PC-3 (cell line): ENCODE measurements at regions not wholly inside any gene's neighbourhood (a gene's known extent, or its start where the extent isn't known, plus 50 kb on each side); places are given as distances from the start of the nearest gene placed in this dataset.

Experiments used
- ATAC-seq: fragments of 200-7000 bp; cut with Tn5 transposase; 2 replicates; pipeline ENCODE4 v1.9.1; 2020; ENCODE audit warnings: mild to moderate bottlenecking, moderate library complexity
- BruUV-seq: library from RNA; stranded (reverse); fragments of 400-500 nt; replicated peaks from 2 replicates; lab custom pipeline; 2021; lab: Mats Ljungman, UMichigan
- CTCF ChIA-PET: fragments of 300-600 bp; sonication (Branson Sonifier 250); formaldehyde crosslinking; loops from one replicate; lab custom pipeline; 2022; ENCODE audit warnings: antibody characterized with exemption; lab: Charles Lee
- POLR2A ChIA-PET: fragments of 300-600 bp; sonication (Branson Sonifier 250); formaldehyde crosslinking; loops from one replicate; lab custom pipeline; 2022; ENCODE audit warnings: antibody characterized with exemption; ENCODE audit not compliant: unreplicated experiment; lab: Charles Lee
- DNase-seq: peaks from one replicate; pipeline ENCODE4 v3.0.0-alpha.2; 2015
- H2AFZ ChIP-seq: fragments of 300-600 bp; sonication (generic); 2 replicates; pipeline ENCODE4 v1.6.0; 2016; ENCODE audit warnings: antibody characterized with exemption, low read length
- H3F3A ChIP-seq: fragments of 300-600 bp; sonication (generic); one replicate; pipeline ENCODE4 v1.6.0; 2017; ENCODE audit warnings: antibody characterized with exemption, low read length, control low read depth, mild to moderate bottlenecking; ENCODE audit not compliant: unreplicated experiment
- H3K27ac ChIP-seq: fragments of 300-600 bp; sonication (generic); 2 replicates; pipeline ENCODE4 v1.5.1; 2016; ENCODE audit warnings: mild to moderate bottlenecking, low read length
- H3K27me3 ChIP-seq: fragments of 300-600 bp; sonication (generic); 2 replicates; pipeline ENCODE4 v1.6.1; 2016; ENCODE audit warnings: low read length, mixed read lengths
- H3K36me3 ChIP-seq: fragments of 300-600 bp; sonication (generic); 2 replicates; pipeline ENCODE4 v1.6.1; 2016; ENCODE audit warnings: low read depth, mixed run types, low read length, mixed read lengths
- H3K4me1 ChIP-seq: fragments of 300-600 bp; sonication (generic); 2 replicates; pipeline ENCODE4 v1.5.1; 2016; ENCODE audit warnings: low read length; ENCODE audit not compliant: insufficient read depth
- H3K4me2 ChIP-seq: fragments of 300-600 bp; sonication (generic); 2 replicates; pipeline ENCODE4 v1.6.0; 2016; ENCODE audit warnings: low read length
- H3K4me3 ChIP-seq: fragments of 300-600 bp; sonication (generic); 2 replicates; pipeline ENCODE4 v1.5.1; 2016; ENCODE audit warnings: mild to moderate bottlenecking, low read length, mixed read lengths
- H3K79me2 ChIP-seq: fragments of 300-600 bp; sonication (generic); 2 replicates; pipeline ENCODE4 v1.6.1; 2017; ENCODE audit warnings: low read length, mixed read lengths
- H3K9ac ChIP-seq: fragments of 300-600 bp; sonication (generic); 2 replicates; pipeline ENCODE4 v1.6.0; 2016; ENCODE audit warnings: mild to moderate bottlenecking, low read length
- H3K9me2 ChIP-seq: fragments of 300-600 bp; sonication (generic); replicated peaks from 2 replicates; pipeline ENCODE4 v1.6.1; 2016; ENCODE audit warnings: mixed run types, low read length, mixed read lengths
- H3K9me3 ChIP-seq: fragments of 300-600 bp; sonication (generic); 2 replicates; pipeline ENCODE4 v1.6.1; 2016; ENCODE audit warnings: low read length, mixed read lengths
- H4K20me1 ChIP-seq: fragments of 300-600 bp; sonication (generic); 2 replicates; pipeline ENCODE4 v1.6.1; 2016; ENCODE audit warnings: low read length, mixed read lengths
- EZH2 ChIP-seq: fragments of 300-600 bp; sonication (generic); IDR thresholded peaks from one replicate; pipeline ENCODE4 v1.6.1; 2017; ENCODE audit warnings: antibody characterized with exemption, mild to moderate bottlenecking, low read length; ENCODE audit not compliant: unreplicated experiment
- EZH2phosphoT487 ChIP-seq: fragments of 300-600 bp; sonication (generic); IDR thresholded peaks from 2 replicates; pipeline ENCODE4 v1.6.1; 2018; ENCODE audit warnings: mild to moderate bottlenecking, antibody characterized with exemption, low read length, borderline replicate concordance
- intact Hi-C: fragments of 100-400 bp; cut with micrococcal nuclease; formaldehyde crosslinking; loops from 2 replicates; pipeline ENCODE4 v1.9.0; 2023
- TF ChIP-seq, protein P1 (sequence below): fragments of 300-600 bp; sonication (generic); conservative IDR thresholded peaks from 2 replicates; pipeline ENCODE4 v1.5.1; 2017; ENCODE audit warnings: antibody characterized with exemption, low read depth, mild to moderate bottlenecking, low read length

DNA sequence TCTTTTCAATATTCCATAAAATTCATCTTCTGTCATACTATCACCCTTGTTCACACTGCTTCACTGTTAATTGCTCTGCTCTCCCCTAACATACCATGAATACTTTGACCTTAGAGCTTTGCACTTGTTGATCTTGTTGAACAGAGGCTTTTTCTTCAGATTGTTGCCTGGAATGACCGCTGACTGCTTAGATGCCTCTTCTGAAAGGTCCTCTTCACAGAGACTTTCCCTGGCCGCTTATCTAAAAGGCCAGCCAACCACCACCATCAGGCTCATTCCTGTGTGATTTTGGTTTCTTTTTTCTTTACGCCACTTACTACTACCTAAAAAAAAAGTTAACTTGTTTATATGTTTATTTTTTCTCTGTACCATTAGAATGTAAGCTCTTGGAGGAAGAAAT is 667.7 kb downstream of the STPG2 start:
- no peak overlapping the region for H3K4me2 ChIP-seq
- ChIA-PET CTCF (interaction anchor here (0.6 kb wide), 1 partner anchor 245 kb away, joined by 3 read pairs; no protein-coding TSS in a partner anchor), POLR2A (no interaction called here)
- H3F3A ChIP-seq, result no peaks in the 10 kb centered on the region
- no peak overlapping the region for H3K9ac ChIP-seq
- TF ChIP-seq, protein P1, sequence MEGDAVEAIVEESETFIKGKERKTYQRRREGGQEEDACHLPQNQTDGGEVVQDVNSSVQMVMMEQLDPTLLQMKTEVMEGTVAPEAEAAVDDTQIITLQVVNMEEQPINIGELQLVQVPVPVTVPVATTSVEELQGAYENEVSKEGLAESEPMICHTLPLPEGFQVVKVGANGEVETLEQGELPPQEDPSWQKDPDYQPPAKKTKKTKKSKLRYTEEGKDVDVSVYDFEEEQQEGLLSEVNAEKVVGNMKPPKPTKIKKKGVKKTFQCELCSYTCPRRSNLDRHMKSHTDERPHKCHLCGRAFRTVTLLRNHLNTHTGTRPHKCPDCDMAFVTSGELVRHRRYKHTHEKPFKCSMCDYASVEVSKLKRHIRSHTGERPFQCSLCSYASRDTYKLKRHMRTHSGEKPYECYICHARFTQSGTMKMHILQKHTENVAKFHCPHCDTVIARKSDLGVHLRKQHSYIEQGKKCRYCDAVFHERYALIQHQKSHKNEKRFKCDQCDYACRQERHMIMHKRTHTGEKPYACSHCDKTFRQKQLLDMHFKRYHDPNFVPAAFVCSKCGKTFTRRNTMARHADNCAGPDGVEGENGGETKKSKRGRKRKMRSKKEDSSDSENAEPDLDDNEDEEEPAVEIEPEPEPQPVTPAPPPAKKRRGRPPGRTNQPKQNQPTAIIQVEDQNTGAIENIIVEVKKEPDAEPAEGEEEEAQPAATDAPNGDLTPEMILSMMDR, result no peak
- TF ChIP-seq EZH2, result no peak
- no peak for TF ChIP-seq EZH2phosphoT487
- ATAC-seq (no peak), DNase-seq (no peak)
- intact Hi-C loops, result no loop called here
- H3K4me3 ChIP-seq, result no peak overlapping the region
- H3K79me2 ChIP-seq, result no peaks in the 10 kb centered on the region
- no peaks in the 10 kb centered on the region for H3K4me1 ChIP-seq
- no peaks in the 10 kb centered on the region for H4K20me1 ChIP-seq
- H3K27me3 ChIP-seq, result no peaks in the 10 kb centered on the region
- BruUV-seq, result no TSS peak
- H3K9me2 ChIP-seq, result no peaks in the 10 kb centered on the region
- no peak overlapping the region for H2AFZ ChIP-seq
- H3K27ac ChIP-seq, result no peak overlapping the region
- no peaks in the 10 kb centered on the region for H3K9me3 ChIP-seq
- no peaks in the 10 kb centered on the region for H3K36me3 ChIP-seq

DNA sequence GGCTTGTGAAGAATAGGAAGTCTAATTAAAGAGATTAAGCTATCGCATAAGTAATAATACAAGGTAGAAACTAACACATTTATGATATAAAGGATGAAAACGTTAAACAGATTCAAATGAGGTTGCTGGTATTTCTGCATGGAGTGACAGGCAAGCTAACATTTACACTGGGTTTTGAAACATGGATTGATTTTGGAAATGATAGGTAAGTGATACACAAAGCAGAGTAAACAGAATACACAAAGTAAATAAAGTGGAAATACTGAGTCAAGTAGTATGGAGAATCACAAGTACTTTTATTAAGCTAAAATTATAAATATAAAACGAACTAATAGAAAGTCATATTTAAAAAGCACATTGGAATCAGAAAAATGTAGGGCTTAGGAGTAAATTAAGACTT is 665.3 kb downstream of the STPG2 start:
- no peaks in the 10 kb centered on the region for H3K36me3 ChIP-seq
- no peak for DNase-seq
- H3K4me3 ChIP-seq, result no peak overlapping the region
- H3K27me3 ChIP-seq, result no peaks in the 10 kb centered on the region
- H3K4me2 ChIP-seq, result no peak overlapping the region
- TF ChIP-seq EZH2phosphoT487 (no peak), EZH2 (no peak)
- TF ChIP-seq, protein P1, result no peak
- H4K20me1 ChIP-seq, result no peaks in the 10 kb centered on the region
- H3K79me2 ChIP-seq, result no peaks in the 10 kb centered on the region
- no peaks in the 10 kb centered on the region for H3K9me2 ChIP-seq
- H3K4me1 ChIP-seq, result no peaks in the 10 kb centered on the region
- ATAC-seq, result no peak
- CTCF ChIA-PET, result no interaction called here
- intact Hi-C loops, result no loop called here
- H3F3A ChIP-seq, result no peaks in the 10 kb centered on the region
- no peak overlapping the region for H3K9ac ChIP-seq
- H2AFZ ChIP-seq, result no peak overlapping the region
- BruUV-seq, result no TSS peak
- POLR2A ChIA-PET, result no interaction called here
- no peak overlapping the region for H3K27ac ChIP-seq
- no peaks in the 10 kb centered on the region for H3K9me3 ChIP-seq

DNA sequence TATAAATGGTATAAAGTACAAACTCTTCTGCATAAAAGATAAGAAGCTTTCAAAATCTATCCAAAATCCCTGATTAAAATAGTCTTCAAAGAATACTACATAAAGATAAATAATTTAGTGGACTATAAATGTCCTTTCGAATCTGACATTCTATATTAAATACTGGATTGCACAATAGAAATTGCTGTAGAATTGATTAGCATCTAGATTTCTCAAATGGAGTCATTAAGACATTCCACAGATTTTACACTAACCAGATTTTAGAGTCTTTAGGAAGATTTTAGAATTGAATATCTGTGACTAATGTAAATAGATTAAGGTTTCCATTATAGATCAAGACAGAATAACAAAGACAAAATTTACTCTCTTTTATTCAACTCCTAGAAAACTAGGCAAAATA is 663.9 kb downstream of the STPG2 start:
- H3F3A ChIP-seq, result no peaks in the 10 kb centered on the region
- intact Hi-C loops, result no loop called here
- DNase-seq (no peak), ATAC-seq (no peak)
- POLR2A ChIA-PET, result no interaction called here
- no peak overlapping the region for H3K4me3 ChIP-seq
- H3K27me3 ChIP-seq, result no peaks in the 10 kb centered on the region
- no peak overlapping the region for H2AFZ ChIP-seq
- H3K4me1 ChIP-seq, result no peaks in the 10 kb centered on the region
- no peaks in the 10 kb centered on the region for H4K20me1 ChIP-seq
- H3K4me2 ChIP-seq, result no peak overlapping the region
- no peaks in the 10 kb centered on the region for H3K36me3 ChIP-seq
- TF ChIP-seq EZH2phosphoT487 (no peak), EZH2 (no peak)
- TF ChIP-seq, protein P1, result no peak
- no peaks in the 10 kb centered on the region for H3K9me2 ChIP-seq
- no TSS peak for BruUV-seq
- no peak overlapping the region for H3K27ac ChIP-seq
- H3K79me2 ChIP-seq, result no peaks in the 10 kb centered on the region
- no peaks in the 10 kb centered on the region for H3K9me3 ChIP-seq
- H3K9ac ChIP-seq, result no peak overlapping the region
- CTCF ChIA-PET, result no interaction called here
